OCI-LY3 (cell line): ENCODE measurements at regions not wholly inside any gene's neighbourhood (a gene's known extent, or its start where the extent isn't known, plus 50 kb on each side); places are given as distances from the start of the nearest gene placed in this dataset.

ENCODE experiments used
- H2AFZ ChIP-seq: fragments of 200-600, 300-600 bp; shearing (Covaris generic); 2 replicates; pipeline ENCODE4 v1.6.0; 2014; ENCODE audit warnings: antibody characterized with exemption, low read depth, low read length
- H3K27ac ChIP-seq: fragments of 200-600, 300-600 bp; sonication (generic); 2 replicates; pipeline ENCODE4 v1.5.1; 2014; ENCODE audit warnings: mild to moderate bottlenecking, low read length, moderate library complexity, mixed read lengths
- H3K27me3 ChIP-seq: fragments of 200-600, 300-600 bp; sonication (generic); 2 replicates; pipeline ENCODE4 v1.6.1; 2014; ENCODE audit warnings: low read depth, low read length, mixed read lengths
- H3K36me3 ChIP-seq: fragments of 200-600, 300-600 bp; sonication (generic); replicated peaks from 2 replicates; pipeline ENCODE3; 2014; ENCODE audit warnings: low read depth, low read length, mixed read lengths
- H3K4me1 ChIP-seq: fragments of 300-600, 200-600 bp; sonication (generic); 2 replicates; pipeline ENCODE4 v1.6.1; 2014; ENCODE audit warnings: low read length, mixed read lengths
- H3K4me2 ChIP-seq: fragments of 200-600, 300-600 bp; sonication (generic); 2 replicates; pipeline ENCODE4 v1.6.1; 2014; ENCODE audit warnings: low read length, mixed read lengths
- H3K4me3 ChIP-seq: fragments of 300-600, 200-600 bp; sonication (generic); 2 replicates; pipeline ENCODE4 v1.5.1; 2014; ENCODE audit warnings: antibody characterized with exemption, mild to moderate bottlenecking, low read length, moderate library complexity
- H3K79me2 ChIP-seq: fragments of 300-600, 200-600 bp; shearing (Covaris generic); 2 replicates; pipeline ENCODE4 v1.6.1; 2014; ENCODE audit warnings: mild to moderate bottlenecking, low read length, mixed read lengths
- H3K9ac ChIP-seq: fragments of 300-600, 200-600 bp; shearing (Covaris generic); 2 replicates; pipeline ENCODE4 v1.6.0; 2014; ENCODE audit warnings: mild to moderate bottlenecking, low read length, moderate library complexity
- H3K9me3 ChIP-seq: fragments of 200-600, 300-600 bp; shearing (Covaris generic); 2 replicates; pipeline ENCODE4 v1.6.1; 2014; ENCODE audit warnings: low read length, mixed read lengths; ENCODE audit not compliant: insufficient read depth
- H4K20me1 ChIP-seq: fragments of 200-600, 300-600 bp; sonication (generic); 2 replicates; pipeline ENCODE4 v1.6.1; 2016; ENCODE audit warnings: low read length, mixed read lengths; ENCODE audit not compliant: insufficient read depth
- CTCF ChIP-seq: fragments of 200-600, 300-600 bp; sonication (generic); IDR thresholded peaks from 2 replicates; pipeline ENCODE4 v1.5.1; 2014; ENCODE audit warnings: antibody characterized with exemption, low read length, low read depth
- EZH2phosphoT487 ChIP-seq: fragments of 200-600 bp; shearing (Covaris generic); IDR thresholded peaks from 2 replicates; pipeline ENCODE4 v1.6.1; 2018; ENCODE audit warnings: antibody characterized with exemption, mixed run types, low read depth

DNA sequence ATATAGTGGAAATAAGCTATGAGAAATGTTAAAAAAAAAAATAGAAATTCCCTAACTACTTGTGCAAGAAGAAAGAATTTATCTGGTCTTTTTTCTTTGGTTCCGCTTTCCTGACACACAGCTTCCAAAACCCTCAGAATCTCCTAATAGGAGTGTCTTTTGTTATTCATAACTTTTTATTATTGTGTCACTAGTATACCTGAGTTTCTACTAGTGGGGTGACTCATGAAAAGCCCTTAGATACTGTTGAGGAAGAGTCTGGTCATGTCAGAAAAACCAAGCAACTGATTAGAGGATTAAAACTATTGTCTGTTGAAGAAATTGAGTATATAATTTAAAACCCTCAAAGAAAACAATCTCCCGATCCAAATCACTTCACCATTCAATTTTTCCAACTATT lies 152.8 kb upstream of the IFNE start:
- Histone ChIP-seq H2AFZ (no peak overlapping the region), H3K27ac (no peak overlapping the region), H3K36me3 (no peaks in the 10 kb centered on the region), H3K4me2 (no peak overlapping the region), H4K20me1 (no peaks in the 10 kb centered on the region), H3K4me3 (no peak overlapping the region), H3K9me3 (no peaks in the 10 kb centered on the region), H3K4me1 (no peaks in the 10 kb centered on the region), H3K27me3 (0 out of 2 replicates have a peak, but pooled peaks cover 4% of the 10 kb centered on the region), H3K9ac (no peak overlapping the region), H3K79me2 (no peaks in the 10 kb centered on the region)
- TF ChIP-seq CTCF (no peak), EZH2phosphoT487 (no peak)

GRCh38 chr9:21638104-21638503 lies 156.0 kb upstream of the IFNE start:
- Histone ChIP-seq H3K36me3 (no peaks in the 10 kb centered on the region), H3K4me2 (no peak overlapping the region), H3K27ac (no peak overlapping the region), H3K4me3 (no peak overlapping the region), H3K9me3 (no peaks in the 10 kb centered on the region), H3K9ac (no peak overlapping the region), H2AFZ (no peak overlapping the region), H3K4me1 (no peaks in the 10 kb centered on the region), H3K27me3 (0 out of 2 replicates have a peak, but pooled peaks cover 4% of the 10 kb centered on the region), H4K20me1 (no peaks in the 10 kb centered on the region), H3K79me2 (no peaks in the 10 kb centered on the region)
- TF ChIP-seq EZH2phosphoT487, result no peak

- Histone ChIP-seq H3K4me3 (no peak overlapping the region), H3K9ac (no peak overlapping the region), H4K20me1 (no peaks in the 10 kb centered on the region), H3K4me1 (no peaks in the 10 kb centered on the region), H3K79me2 (no peaks in the 10 kb centered on the region), H3K36me3 (no peaks in the 10 kb centered on the region), H3K27ac (no peak overlapping the region), H3K9me3 (no peaks in the 10 kb centered on the region), H3K27me3 (peaks cover 20% of the 10 kb centered on the region), H3K4me2 (no peak overlapping the region), H2AFZ (no peak overlapping the region)
- TF ChIP-seq CTCF (no peak), EZH2phosphoT487 (no peak)
Measured at GRCh38 chr9:21653091-21653490, 149.3 kb upstream of the MTAP start.

DNA sequence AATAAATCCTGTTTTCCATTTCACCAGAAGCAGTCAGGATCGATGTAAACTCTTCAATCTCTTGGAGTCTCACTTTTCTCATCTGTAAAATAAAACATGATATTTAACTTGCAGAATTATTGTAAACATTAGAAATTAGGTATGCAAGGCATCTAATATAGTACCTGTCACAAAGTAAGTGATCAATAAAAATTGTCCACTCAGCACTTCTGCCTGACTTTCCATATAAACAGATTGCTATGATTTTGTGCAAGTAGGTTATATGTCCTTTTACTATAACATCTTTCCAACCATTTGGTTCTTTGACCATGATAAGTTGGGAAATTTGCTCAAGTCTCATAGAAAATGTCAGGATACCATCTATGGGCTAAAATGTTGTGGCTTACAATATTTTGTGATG lies 148.8 kb upstream of the MTAP start:
- Histone ChIP-seq H3K4me1 (no peaks in the 10 kb centered on the region), H2AFZ (no peak overlapping the region), H3K27me3 (peaks cover 22% of the 10 kb centered on the region), H3K27ac (no peak overlapping the region), H3K4me3 (no peak overlapping the region), H3K36me3 (no peaks in the 10 kb centered on the region), H3K4me2 (no peak overlapping the region), H3K79me2 (no peaks in the 10 kb centered on the region), H3K9ac (no peak overlapping the region), H3K9me3 (no peaks in the 10 kb centered on the region), H4K20me1 (no peaks in the 10 kb centered on the region)
- TF ChIP-seq EZH2phosphoT487, result no peak
- no peak for TF ChIP-seq CTCF
